ENCODE measurements at regions not wholly inside any gene's neighbourhood (a gene's known extent, or its start where the extent isn't known, plus 50 kb on each side); places are given as distances from the start of the nearest gene placed in this dataset.
"Not testable (repeated sequence)": the region's sequence is repeated elsewhere in the genome, so short reads cannot be mapped to it uniquely, and the experiment has no call there.

- not testable (repeated sequence) for TF ChIP-seq TCF4 (CRISPR knock-in tag; IDR thresholded peaks at IDR 0.05; ENCODE audit: borderline replicate concordance); TOX (CRISPR knock-in tag; IDR thresholded peaks at IDR 0.05; ENCODE audit: borderline replicate concordance); ZFP3 (CRISPR knock-in tag; IDR thresholded peaks at IDR 0.05); ZC3H10 (CRISPR knock-in tag; IDR thresholded peaks at IDR 0.05); GLIS3 (CRISPR knock-in tag; IDR thresholded peaks at IDR 0.05); ZNF70 (CRISPR knock-in tag; IDR thresholded peaks at IDR 0.05); ZFP30 (CRISPR knock-in tag; IDR thresholded peaks at IDR 0.05); TSHZ2 (CRISPR knock-in tag; IDR thresholded peaks at IDR 0.05); RARB (CRISPR knock-in tag; IDR thresholded peaks at IDR 0.05); CSRNP3 (CRISPR knock-in tag; IDR thresholded peaks at IDR 0.05); ESRRG (CRISPR knock-in tag; IDR thresholded peaks at IDR 0.05); OSR1 (CRISPR knock-in tag; IDR thresholded peaks at IDR 0.05)
- TF ChIP-seq, protein P1, sequence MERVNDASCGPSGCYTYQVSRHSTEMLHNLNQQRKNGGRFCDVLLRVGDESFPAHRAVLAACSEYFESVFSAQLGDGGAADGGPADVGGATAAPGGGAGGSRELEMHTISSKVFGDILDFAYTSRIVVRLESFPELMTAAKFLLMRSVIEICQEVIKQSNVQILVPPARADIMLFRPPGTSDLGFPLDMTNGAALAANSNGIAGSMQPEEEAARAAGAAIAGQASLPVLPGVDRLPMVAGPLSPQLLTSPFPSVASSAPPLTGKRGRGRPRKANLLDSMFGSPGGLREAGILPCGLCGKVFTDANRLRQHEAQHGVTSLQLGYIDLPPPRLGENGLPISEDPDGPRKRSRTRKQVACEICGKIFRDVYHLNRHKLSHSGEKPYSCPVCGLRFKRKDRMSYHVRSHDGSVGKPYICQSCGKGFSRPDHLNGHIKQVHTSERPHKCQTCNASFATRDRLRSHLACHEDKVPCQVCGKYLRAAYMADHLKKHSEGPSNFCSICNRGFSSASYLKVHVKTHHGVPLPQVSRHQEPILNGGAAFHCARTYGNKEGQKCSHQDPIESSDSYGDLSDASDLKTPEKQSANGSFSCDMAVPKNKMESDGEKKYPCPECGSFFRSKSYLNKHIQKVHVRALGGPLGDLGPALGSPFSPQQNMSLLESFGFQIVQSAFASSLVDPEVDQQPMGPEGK (CRISPR knock-in tag; IDR thresholded peaks at IDR 0.05; ENCODE audit: borderline replicate concordance): not testable (repeated sequence)
Observed at GRCh38 chr20:4624675-4625336, 61.5 kb upstream of the PRNP start.
